KOPT-K1 (cell line): ENCODE measurements at regions not wholly inside any gene's neighbourhood (a gene's known extent, or its start where the extent isn't known, plus 50 kb on each side); places are given as distances from the start of the nearest gene placed in this dataset.

Experiments
- H3K27ac ChIP-seq: fragments of 200-600 bp; sonication (generic); 2 replicates; pipeline ENCODE4 v1.5.1; 2016; ENCODE audit warnings: antibody characterized with exemption, mild to moderate bottlenecking, low read depth, low read length; ENCODE audit not compliant: poor library complexity, severe bottlenecking
- H3K36me3 ChIP-seq: fragments of 200-600 bp; sonication (generic); 2 replicates; pipeline ENCODE4 v1.5.1; 2017; ENCODE audit warnings: antibody characterized with exemption, mild to moderate bottlenecking, low read length, moderate library complexity; ENCODE audit not compliant: insufficient read depth
- H3K9me3 ChIP-seq: fragments of 200-600 bp; sonication (generic); 2 replicates; pipeline ENCODE4 v1.5.1; 2017; ENCODE audit warnings: antibody characterized with exemption, low read length, mild to moderate bottlenecking; ENCODE audit not compliant: insufficient read depth, poor library complexity, severe bottlenecking

GRCh38 chr10:4748491-4749270, 77.3 kb upstream of the AKR1E2 start:
- H3K9me3 ChIP-seq = no peaks in the 10 kb centered on the region
- no peak overlapping the region for H3K27ac ChIP-seq
- no peaks in the 10 kb centered on the region for H3K36me3 ChIP-seq

DNA sequence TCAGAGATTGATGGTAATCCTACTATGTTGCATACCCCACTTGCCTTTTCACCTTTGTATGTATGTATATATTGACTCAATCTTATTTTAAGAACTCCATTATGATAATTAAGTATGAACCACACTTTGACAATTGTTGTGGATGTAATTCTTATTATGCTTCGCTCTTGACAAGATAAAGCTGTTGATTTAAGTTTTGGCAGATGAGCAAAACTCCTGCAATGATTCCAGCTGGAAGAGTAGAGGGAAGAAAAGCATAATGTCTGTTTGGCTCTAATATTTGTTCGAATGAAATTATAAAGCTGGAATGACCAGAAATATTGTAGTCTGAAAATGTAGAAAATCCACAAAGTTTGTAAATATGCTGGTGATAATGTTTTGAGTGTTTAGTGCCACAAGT, 83.8 kb upstream of the AKR1E2 start:
- H3K9me3 ChIP-seq = no peaks in the 10 kb centered on the region
- H3K27ac ChIP-seq = no peak overlapping the region
- H3K36me3 ChIP-seq = no peaks in the 10 kb centered on the region

DNA sequence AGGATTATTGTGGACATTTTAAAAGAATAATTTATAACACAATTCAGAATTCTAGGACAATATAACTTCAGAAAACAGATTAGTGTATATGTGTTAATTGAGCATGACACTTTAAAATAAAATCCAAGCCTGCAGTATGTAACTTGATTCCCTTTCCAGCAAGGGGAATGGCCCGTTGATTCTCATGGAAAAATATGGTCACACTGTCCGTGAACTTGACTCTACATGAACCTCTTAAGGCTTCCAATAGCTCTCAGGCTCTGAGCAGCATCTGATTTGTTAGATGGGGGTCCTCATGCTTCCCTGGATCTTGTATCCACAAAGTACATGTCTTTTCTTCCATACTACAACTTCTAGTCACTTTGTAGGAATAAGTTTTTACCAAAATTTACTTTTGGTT, 85.5 kb upstream of the AKR1E2 start:
- Histone ChIP-seq H3K36me3 (no peaks in the 10 kb centered on the region), H3K9me3 (no peaks in the 10 kb centered on the region), H3K27ac (no peak overlapping the region)

DNA sequence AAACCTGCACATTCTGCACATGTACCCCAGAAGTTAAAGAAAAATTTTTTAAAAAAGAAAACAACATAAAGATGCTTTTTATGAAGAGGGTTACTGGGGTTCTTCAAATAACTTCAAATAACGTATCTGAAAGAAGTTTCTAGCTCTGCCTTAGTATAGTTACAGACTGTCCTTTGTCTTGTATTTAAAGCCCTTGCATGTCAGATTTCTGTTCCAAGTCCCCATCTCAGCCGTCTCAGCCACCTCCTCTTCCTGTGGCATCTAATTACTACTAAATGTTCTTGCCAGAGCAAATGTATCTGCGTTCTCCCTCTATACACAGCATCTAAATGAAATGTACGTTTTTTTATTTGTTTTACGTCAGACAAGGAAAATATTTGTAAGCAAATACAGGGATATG, 89.4 kb upstream of the AKR1E2 start:
- no peaks in the 10 kb centered on the region for H3K36me3 ChIP-seq
- H3K27ac ChIP-seq = no peak overlapping the region
- no peaks in the 10 kb centered on the region for H3K9me3 ChIP-seq

DNA sequence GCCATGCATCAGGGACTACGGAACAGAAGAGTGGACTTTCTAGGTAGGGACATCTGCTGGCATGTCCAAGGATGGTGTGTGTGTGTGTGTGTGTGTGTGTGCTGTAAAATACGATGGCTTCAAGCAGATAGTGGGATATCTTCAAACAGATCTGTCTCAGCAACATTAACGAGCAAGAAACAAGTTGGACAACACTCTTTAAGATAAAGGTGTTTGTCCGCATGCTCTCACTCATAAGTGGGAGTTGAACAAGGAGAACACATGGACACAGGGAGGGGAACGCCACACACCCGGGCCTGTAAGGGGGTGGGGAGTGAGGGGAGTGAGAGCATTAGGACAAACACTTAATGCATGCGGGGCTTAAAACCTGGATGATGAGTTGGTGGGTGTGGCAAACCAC, 89.8 kb upstream of the AKR1E2 start:
- Histone ChIP-seq H3K36me3 (no peaks in the 10 kb centered on the region), H3K9me3 (no peaks in the 10 kb centered on the region), H3K27ac (no peak overlapping the region)

- Histone ChIP-seq H3K27ac (no peak overlapping the region), H3K9me3 (no peaks in the 10 kb centered on the region), H3K36me3 (no peaks in the 10 kb centered on the region)
Observed at GRCh38 chr10:4733843-4734224, 92.2 kb upstream of the AKR1E2 start.

DNA sequence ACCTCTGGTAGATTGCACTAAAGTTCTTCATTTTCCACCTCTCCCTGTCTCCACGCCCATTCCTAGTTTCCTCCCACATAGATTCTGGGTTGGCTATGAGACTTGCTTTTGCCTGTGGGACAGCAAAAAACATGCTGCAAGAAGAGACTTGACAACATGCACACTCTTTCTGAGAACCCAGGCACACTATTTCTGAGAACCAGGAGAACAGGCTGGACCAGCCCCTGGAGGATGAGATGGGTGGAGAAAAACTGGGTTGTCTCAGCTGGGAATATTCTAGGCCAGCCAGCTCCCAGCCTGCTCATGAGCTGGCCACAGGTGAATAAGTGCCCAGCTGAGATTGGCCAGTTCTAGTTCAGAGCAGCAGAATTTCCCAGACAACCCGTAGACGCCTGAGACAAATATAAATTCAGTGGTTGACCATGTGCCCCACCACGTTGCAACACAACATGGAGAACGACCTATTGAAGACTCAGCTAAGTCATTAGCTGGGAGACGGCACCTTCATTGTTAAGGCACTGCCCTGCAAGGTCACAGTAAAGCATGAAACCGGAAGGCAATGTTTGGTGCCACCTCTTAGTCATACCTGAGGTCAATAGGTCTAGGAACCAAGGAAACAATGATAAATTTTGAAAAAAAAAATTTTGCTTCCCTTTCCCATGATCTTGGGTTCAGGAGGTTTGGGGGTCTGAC, 92.7 kb upstream of the AKR1E2 start:
- Histone ChIP-seq H3K27ac (no peak overlapping the region), H3K9me3 (no peaks in the 10 kb centered on the region), H3K36me3 (no peaks in the 10 kb centered on the region)

- H3K9me3 ChIP-seq = no peaks in the 10 kb centered on the region
- no peak overlapping the region for H3K27ac ChIP-seq
- no peaks in the 10 kb centered on the region for H3K36me3 ChIP-seq
Observed at GRCh38 chr10:4730998-4731397, 95.0 kb upstream of the AKR1E2 start.

DNA sequence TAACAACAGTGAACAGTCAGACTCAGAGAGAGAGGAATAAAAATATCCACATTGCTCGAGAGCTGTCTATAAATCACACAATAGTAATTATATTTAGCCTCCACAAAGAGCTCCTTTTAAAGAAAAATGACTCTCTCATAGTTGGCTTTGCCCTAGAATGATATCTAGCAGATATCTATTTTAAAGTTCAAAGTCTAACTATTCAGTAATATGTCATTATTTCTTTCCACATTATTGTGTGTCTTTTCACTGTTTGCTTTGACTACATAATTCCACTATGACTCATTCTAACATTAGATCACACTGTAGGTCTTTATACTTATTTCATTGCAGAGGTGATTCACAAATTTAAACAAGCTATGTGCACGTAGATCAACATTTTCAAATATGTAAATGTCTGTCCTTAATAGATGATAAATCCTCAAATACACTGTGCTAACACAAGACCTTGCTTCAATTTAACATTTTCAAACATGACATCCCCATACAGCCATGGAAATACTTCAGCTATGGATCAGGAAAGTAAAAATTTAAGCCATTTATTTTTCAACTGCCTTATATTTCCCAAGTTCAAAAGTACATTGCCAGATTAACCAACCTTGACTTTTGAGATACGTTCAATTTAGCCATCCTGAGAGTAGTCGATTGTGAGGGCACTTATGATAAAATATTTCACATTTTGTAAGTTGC, 99.9 kb upstream of the AKR1E2 start:
- no peaks in the 10 kb centered on the region for H3K9me3 ChIP-seq
- no peak overlapping the region for H3K27ac ChIP-seq
- no peaks in the 10 kb centered on the region for H3K36me3 ChIP-seq

- H3K36me3 ChIP-seq = no peaks in the 10 kb centered on the region
- H3K27ac ChIP-seq = no peak overlapping the region
- no peaks in the 10 kb centered on the region for H3K9me3 ChIP-seq
Observed at GRCh38 chr10:4723860-4724259, 102.1 kb upstream of the AKR1E2 start.

DNA sequence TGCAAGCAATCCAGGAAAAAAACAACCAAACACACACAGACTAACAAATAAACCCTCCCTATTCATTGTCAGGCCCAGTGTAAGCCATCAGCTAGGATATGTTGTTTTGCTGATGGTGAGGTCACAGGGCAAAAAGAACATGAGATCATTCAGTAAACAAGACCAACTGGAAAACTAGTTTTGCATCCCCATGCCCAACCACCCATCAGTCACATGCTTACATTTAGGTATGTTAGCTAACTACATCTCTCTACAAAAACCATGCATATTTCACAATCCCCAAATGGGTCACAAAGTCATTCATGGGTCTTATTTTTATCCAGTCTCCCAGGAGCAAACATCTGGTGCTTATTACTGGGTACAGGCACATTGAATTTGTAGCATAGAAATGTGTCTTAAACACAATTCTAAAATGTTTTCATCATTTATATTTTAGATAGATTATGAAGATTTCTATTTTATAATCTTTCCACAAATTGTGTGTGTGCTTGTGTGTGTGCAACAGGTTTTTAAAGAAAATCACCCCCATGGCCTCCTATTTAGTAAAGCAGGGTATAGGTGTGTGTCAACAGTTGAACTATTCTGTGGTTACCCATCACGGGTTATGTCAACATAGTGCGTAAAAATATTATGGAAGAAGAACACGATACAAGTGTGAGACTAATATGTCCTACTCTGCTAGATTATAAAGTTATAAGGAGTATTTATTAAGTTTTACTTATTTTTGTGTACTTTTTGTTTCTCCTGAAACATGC, 103.8 kb upstream of the AKR1E2 start:
- Histone ChIP-seq H3K27ac (no peak overlapping the region), H3K36me3 (no peaks in the 10 kb centered on the region), H3K9me3 (no peaks in the 10 kb centered on the region)

- Histone ChIP-seq H3K36me3 (no peaks in the 10 kb centered on the region), H3K9me3 (no peaks in the 10 kb centered on the region), H3K27ac (no peak overlapping the region)
Observed at GRCh38 chr10:4720463-4720862, 105.5 kb upstream of the AKR1E2 start.

DNA sequence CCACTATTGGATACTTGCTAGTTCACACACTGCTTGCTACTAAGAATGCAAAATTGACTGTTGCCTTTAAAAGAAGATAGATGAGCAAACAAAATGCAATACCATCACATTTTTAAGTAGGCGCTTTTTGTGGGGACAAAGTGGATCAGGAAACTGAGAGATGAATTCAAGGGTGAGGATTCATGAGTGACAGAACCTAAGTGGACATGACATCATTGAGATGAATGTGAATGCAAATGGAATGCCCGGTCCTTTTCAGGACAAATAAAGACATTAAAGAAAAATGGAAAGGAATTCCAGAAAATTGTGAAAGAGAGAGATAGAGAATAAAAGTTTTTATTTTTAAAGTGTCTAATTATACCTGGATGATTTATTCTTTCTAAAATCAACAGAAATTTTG, 106.3 kb upstream of the AKR1E2 start:
- no peaks in the 10 kb centered on the region for H3K9me3 ChIP-seq
- H3K36me3 ChIP-seq = no peaks in the 10 kb centered on the region
- H3K27ac ChIP-seq = no peak overlapping the region

GRCh38 chr10:4719036-4719435, 107.0 kb upstream of the AKR1E2 start:
- Histone ChIP-seq H3K9me3 (no peaks in the 10 kb centered on the region), H3K27ac (no peak overlapping the region), H3K36me3 (no peaks in the 10 kb centered on the region)

DNA sequence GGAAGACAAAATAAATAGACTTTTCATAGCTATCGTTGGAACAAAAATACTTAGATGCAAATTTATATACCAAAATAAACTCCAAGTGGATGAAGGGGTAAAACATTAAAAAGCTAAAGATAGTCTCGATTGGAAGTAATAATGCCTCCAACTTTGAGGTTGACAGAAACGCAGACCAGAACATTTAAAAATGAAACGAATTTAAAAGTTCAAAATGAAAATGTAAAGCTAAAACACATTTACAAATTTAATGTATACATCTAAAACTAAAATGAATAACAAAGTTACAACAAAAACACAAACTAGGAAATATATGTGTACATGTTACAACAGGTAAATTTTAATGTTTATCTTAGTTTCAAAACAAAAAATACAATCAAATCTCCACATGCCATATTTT, 107.5 kb upstream of the AKR1E2 start:
- Histone ChIP-seq H3K27ac (no peak overlapping the region), H3K9me3 (no peaks in the 10 kb centered on the region), H3K36me3 (no peaks in the 10 kb centered on the region)
